ENCODE measurements at regions not wholly inside any gene's neighbourhood (a gene's known extent, or its start where the extent isn't known, plus 50 kb on each side); places are given as distances from the start of the nearest gene placed in this dataset.

DNA sequence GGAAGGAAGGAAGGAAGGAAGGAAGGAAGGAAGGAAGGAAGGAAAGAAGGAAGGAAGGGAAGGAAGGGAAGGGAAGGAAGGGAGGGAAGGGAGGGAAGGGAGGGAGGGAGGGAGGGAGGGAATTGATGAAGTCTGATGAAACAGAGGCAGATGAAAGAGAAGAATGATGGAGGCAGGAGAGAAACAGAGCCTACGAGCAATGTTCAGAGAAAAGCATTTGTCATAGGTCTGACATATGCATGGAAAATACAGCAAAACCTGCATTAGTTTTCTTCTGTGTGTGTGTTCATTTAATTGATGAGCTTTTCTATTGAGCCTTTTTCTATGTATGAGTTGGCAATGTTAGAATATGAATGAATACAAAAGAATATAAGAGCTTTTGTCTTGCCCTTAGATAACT, 343.4 kb downstream of the GXYLT1 start:
- Mint-ChIP-seq H3K4me1 (peaks cover 3% of the 10 kb centered on the region), H3K36me3 (ENCODE audit: low read depth) (no peaks in the 10 kb centered on the region), H3K27ac (ENCODE audit: unreplicated experiment) (no peak overlapping the region), H3K27me3 (ENCODE audit: low read depth) (no peaks in the 10 kb centered on the region), H3K4me3 (no peak overlapping the region), H3K9me3 (no peaks in the 10 kb centered on the region)
- TF ChIP-seq, protein P1, sequence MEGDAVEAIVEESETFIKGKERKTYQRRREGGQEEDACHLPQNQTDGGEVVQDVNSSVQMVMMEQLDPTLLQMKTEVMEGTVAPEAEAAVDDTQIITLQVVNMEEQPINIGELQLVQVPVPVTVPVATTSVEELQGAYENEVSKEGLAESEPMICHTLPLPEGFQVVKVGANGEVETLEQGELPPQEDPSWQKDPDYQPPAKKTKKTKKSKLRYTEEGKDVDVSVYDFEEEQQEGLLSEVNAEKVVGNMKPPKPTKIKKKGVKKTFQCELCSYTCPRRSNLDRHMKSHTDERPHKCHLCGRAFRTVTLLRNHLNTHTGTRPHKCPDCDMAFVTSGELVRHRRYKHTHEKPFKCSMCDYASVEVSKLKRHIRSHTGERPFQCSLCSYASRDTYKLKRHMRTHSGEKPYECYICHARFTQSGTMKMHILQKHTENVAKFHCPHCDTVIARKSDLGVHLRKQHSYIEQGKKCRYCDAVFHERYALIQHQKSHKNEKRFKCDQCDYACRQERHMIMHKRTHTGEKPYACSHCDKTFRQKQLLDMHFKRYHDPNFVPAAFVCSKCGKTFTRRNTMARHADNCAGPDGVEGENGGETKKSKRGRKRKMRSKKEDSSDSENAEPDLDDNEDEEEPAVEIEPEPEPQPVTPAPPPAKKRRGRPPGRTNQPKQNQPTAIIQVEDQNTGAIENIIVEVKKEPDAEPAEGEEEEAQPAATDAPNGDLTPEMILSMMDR (conservative IDR thresholded peaks at IDR 0.05): no peak
- DNase-seq (ENCODE audit: low read depth, low spot score): no peak

DNA sequence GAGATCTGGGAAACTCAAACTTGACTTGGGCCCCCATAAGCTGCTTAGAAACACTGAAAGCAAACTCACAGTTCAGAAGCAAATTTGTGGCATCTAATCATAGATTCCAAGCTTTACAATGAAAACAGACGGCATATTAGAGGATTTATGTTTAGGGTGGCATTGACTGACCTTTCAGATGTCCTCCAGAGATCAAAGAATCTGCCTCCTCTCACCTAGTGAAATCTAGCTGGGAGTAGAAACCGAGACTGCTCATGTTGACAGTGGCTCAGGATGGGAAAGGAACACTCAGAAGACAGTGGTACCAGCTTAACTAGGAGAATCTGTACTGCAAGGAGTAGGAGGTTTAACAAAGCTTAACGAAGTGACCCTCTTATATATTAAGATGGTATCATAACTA, 345.0 kb downstream of the GXYLT1 start:
- no peaks in the 10 kb centered on the region for H3K36me3 Mint-ChIP-seq (ENCODE audit: low read depth)
- no peaks in the 10 kb centered on the region for H3K27me3 Mint-ChIP-seq (ENCODE audit: low read depth)
- DNase-seq (ENCODE audit: low read depth, low spot score): no peak
- no peak overlapping the region for H3K27ac Mint-ChIP-seq (ENCODE audit: unreplicated experiment)
- no peaks in the 10 kb centered on the region for H3K9me3 Mint-ChIP-seq
- H3K4me3 Mint-ChIP-seq: no peak overlapping the region
- peaks cover 16% of the 10 kb centered on the region for H3K4me1 Mint-ChIP-seq
- TF ChIP-seq, protein P1 (conservative IDR thresholded peaks at IDR 0.05): no peak

DNA sequence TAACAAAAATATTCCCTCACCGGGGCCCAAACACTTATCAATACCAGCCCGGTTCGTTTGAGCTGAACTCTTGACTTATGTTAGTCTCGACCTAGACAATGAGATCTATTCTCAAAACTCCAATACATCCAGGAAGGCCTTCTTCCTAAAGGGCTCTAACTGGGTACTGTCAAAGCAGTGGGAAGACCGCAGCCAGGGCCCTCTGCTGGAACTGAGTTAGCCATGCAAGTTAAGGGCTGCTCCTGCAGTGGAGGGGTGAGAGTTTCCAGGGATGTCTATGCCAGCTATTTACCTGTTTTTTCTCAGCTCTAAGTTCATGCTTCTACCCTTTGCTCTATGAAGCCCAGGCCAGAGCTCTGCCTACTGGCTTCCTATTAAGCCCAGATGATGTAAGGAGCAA, 348.8 kb downstream of the GXYLT1 start:
- TF ChIP-seq, protein P1 (conservative IDR thresholded peaks at IDR 0.05): peak; percentile 39
- peaks cover 20% of the 10 kb centered on the region for H3K4me1 Mint-ChIP-seq

DNA sequence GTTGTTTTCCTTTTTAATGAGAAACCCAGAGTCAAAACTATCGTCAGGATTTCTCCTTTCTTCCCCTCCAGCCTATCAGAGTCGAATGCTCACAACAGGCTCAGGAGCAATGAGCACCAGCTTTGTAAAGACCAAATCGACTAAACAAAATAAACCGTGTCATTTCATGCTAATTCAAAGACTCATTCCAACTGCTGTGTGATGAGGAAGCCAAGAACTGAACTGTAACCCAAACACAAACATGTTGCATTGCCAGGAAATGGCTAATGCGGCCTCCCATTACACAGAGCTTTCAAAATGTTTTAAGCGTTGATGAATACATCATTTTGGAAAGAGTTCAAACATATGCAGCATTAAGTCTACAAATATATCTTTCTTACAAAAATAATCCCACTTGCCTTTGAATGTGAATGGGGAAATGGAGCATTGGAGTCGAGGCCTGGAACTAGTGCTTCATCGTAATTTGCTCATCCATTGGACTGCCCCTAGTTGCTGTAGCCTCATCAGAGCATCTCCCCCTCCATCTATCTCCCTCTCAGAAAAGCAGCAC, 349.5 kb downstream of the GXYLT1 start:
- no peak overlapping the region for H3K27ac Mint-ChIP-seq (ENCODE audit: unreplicated experiment)
- DNase-seq (ENCODE audit: low read depth, low spot score): no peak
- no peaks in the 10 kb centered on the region for H3K27me3 Mint-ChIP-seq (ENCODE audit: low read depth)
- TF ChIP-seq, protein P1 (conservative IDR thresholded peaks at IDR 0.05): no peak
- H3K4me1 Mint-ChIP-seq: peaks cover 20% of the 10 kb centered on the region
- peaks cover 9% of the 10 kb centered on the region for H3K9me3 Mint-ChIP-seq
- H3K36me3 Mint-ChIP-seq (ENCODE audit: low read depth): peaks cover 5% of the 10 kb centered on the region
- H3K4me3 Mint-ChIP-seq: no peak overlapping the region

More for the DNA sequence above, 348.8 kb downstream of the GXYLT1 start:
- H3K27ac Mint-ChIP-seq (ENCODE audit: unreplicated experiment): no peak overlapping the region
- no peaks in the 10 kb centered on the region for H3K27me3 Mint-ChIP-seq (ENCODE audit: low read depth)
- peaks cover 7% of the 10 kb centered on the region for H3K9me3 Mint-ChIP-seq
- H3K36me3 Mint-ChIP-seq (ENCODE audit: low read depth): peaks cover 3% of the 10 kb centered on the region
- peak; percentile 4 for DNase-seq (ENCODE audit: low read depth, low spot score)
- no peak overlapping the region for H3K4me3 Mint-ChIP-seq

DNA sequence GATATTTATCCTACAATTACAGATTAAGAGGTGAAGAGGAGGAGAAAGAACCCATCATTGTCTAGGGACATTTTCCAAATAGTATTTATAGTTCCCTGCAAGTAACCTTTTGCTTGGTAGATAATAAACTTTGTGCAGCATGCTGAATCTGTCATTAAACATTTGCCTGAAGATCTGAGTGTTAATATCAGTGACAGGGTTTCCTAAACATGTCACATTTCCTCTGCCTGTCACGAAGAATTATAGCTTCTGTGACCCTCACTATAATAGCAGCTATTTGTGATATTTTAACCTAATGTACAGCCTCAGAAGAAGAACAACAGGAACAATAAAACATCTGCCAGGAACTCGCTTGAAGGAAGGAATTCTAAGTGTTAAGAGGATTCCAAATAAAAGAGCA, 350.3 kb downstream of the GXYLT1 start:
- TF ChIP-seq, protein P1 (conservative IDR thresholded peaks at IDR 0.05): no peak
- no peak overlapping the region for H3K4me3 Mint-ChIP-seq
- peaks cover 5% of the 10 kb centered on the region for H3K36me3 Mint-ChIP-seq (ENCODE audit: low read depth)
- H3K4me1 Mint-ChIP-seq: peaks cover 20% of the 10 kb centered on the region
- no peak overlapping the region for H3K27ac Mint-ChIP-seq (ENCODE audit: unreplicated experiment)
- peaks cover 9% of the 10 kb centered on the region for H3K9me3 Mint-ChIP-seq
- no peak for DNase-seq (ENCODE audit: low read depth, low spot score)
- H3K27me3 Mint-ChIP-seq (ENCODE audit: low read depth): no peaks in the 10 kb centered on the region
